Spinal cord (tissue), 9 donors: ENCODE measurements at regions not wholly inside any gene's neighbourhood (a gene's known extent, or its start where the extent isn't known, plus 50 kb on each side); places are given as distances from the start of the nearest gene placed in this dataset.
A peak's percentile ranks its signal among the peaks of the same experiment; 100 is the strongest.

Experiments
- DNase-seq, 6 donors: peaks; one replicate each; pipeline versions ENCODE4 v3.0.0 to v3.0.0-alpha.2; 2013 to 2015; ENCODE audit warnings: low spot score in 6 of 6, low read depth in 4 of 6
- H3K27ac ChIP-seq: one replicate; pipeline ENCODE4 v1.5.1; 2013; ENCODE audit warnings: low read depth, low read length, control low read depth
- H3K27me3 ChIP-seq: one replicate; pipeline ENCODE4 v1.6.1; 2013; ENCODE audit warnings: low read length; ENCODE audit not compliant: control insufficient read depth, insufficient read depth
- H3K36me3 ChIP-seq: one replicate; pipeline ENCODE4 v1.6.1; 2013; ENCODE audit warnings: low read length; ENCODE audit not compliant: control insufficient read depth, insufficient read depth
- H3K4me1 ChIP-seq: one replicate; pipeline ENCODE4 v1.6.1; 2013; ENCODE audit warnings: low read length; ENCODE audit not compliant: control insufficient read depth, insufficient read depth
- H3K4me3 ChIP-seq: one replicate; pipeline ENCODE4 v1.5.1; 2013; ENCODE audit warnings: low read depth, low read length, control low read depth
- H3K9me3 ChIP-seq: one replicate; pipeline ENCODE4 v1.6.1; 2013; ENCODE audit warnings: low read length; ENCODE audit not compliant: control insufficient read depth, insufficient read depth
- WGBS: methylation state at CpG from one replicate; pipeline ENCODE4 v1.1.5; 2013; ENCODE audit warnings: missing lambda C conversion rate; ENCODE audit not compliant: insufficient coverage; 5-methylcytosine and 5-hydroxymethylcytosine counted together
- donor health status: healthy.

- no peak for DNase-seq
- Histone ChIP-seq H3K27ac (no peak overlapping the region), H3K4me3 (no peak overlapping the region), H3K4me1 (peaks cover 9% of the 10 kb centered on the region), H3K9me3 (no peaks in the 10 kb centered on the region), H3K36me3 (no peaks in the 10 kb centered on the region), H3K27me3 (no peaks in the 10 kb centered on the region)
- WGBS = 76% methylated on average over 9 of the region's 11 CpGs
Measured at GRCh38 chr19:29325241-29325975, 112.5 kb upstream of the UQCRFS1 start.

GRCh38 chr19:29326351-29326750 lies 113.4 kb upstream of the UQCRFS1 start:
- H3K27ac ChIP-seq = no peak overlapping the region
- DNase-seq = no peak
- peaks cover 9% of the 10 kb centered on the region for H3K4me1 ChIP-seq
- no peaks in the 10 kb centered on the region for H3K27me3 ChIP-seq
- H3K36me3 ChIP-seq = no peaks in the 10 kb centered on the region
- no peaks in the 10 kb centered on the region for H3K9me3 ChIP-seq
- H3K4me3 ChIP-seq = no peak overlapping the region
- 75% methylated on average over 3 of the region's 4 CpGs for WGBS

GRCh38 chr19:29326849-29327840 lies 114.2 kb upstream of the UQCRFS1 start:
- Histone ChIP-seq H3K4me3 (no peak overlapping the region), H3K27ac (no peak overlapping the region), H3K27me3 (no peaks in the 10 kb centered on the region), H3K9me3 (no peaks in the 10 kb centered on the region), H3K4me1 (peaks cover 6% of the 10 kb centered on the region), H3K36me3 (no peaks in the 10 kb centered on the region)
- 69% methylated on average over 12 of the region's 14 CpGs for WGBS
- DNase-seq = no peak

- 74% methylated on average over 2 of the region's 2 CpGs for WGBS
- Histone ChIP-seq H3K27ac (no peak overlapping the region), H3K9me3 (no peaks in the 10 kb centered on the region), H3K4me3 (no peak overlapping the region), H3K4me1 (peaks cover under 1% of the 10 kb centered on the region), H3K27me3 (no peaks in the 10 kb centered on the region), H3K36me3 (no peaks in the 10 kb centered on the region)
- no peak for DNase-seq
Measured at GRCh38 chr19:29328586-29328985, 115.6 kb upstream of the UQCRFS1 start.

GRCh38 chr19:29329460-29330134 lies 116.6 kb upstream of the UQCRFS1 start:
- H3K4me3 ChIP-seq = no peak overlapping the region
- H3K36me3 ChIP-seq = no peaks in the 10 kb centered on the region
- peak in 1 of 6 donors; percentile 15 for DNase-seq
- H3K27ac ChIP-seq = no peak overlapping the region
- no peaks in the 10 kb centered on the region for H3K4me1 ChIP-seq
- H3K27me3 ChIP-seq = no peaks in the 10 kb centered on the region
- H3K9me3 ChIP-seq = no peaks in the 10 kb centered on the region
- WGBS = 64% methylated on average over 5 of the region's 5 CpGs

- H3K36me3 ChIP-seq = no peaks in the 10 kb centered on the region
- no peaks in the 10 kb centered on the region for H3K27me3 ChIP-seq
- H3K9me3 ChIP-seq = no peaks in the 10 kb centered on the region
- no peak overlapping the region for H3K27ac ChIP-seq
- no peaks in the 10 kb centered on the region for H3K4me1 ChIP-seq
- 84% methylated on average over 5 of the region's 5 CpGs for WGBS
- no peak overlapping the region for H3K4me3 ChIP-seq
- DNase-seq = no peak
Measured at GRCh38 chr19:29336425-29336824, 123.5 kb upstream of the UQCRFS1 start.

GRCh38 chr19:29337029-29337428 lies 124.1 kb upstream of the UQCRFS1 start:
- no peaks in the 10 kb centered on the region for H3K4me1 ChIP-seq
- no peaks in the 10 kb centered on the region for H3K36me3 ChIP-seq
- no peaks in the 10 kb centered on the region for H3K9me3 ChIP-seq
- no peak overlapping the region for H3K27ac ChIP-seq
- no peak for DNase-seq
- no peaks in the 10 kb centered on the region for H3K27me3 ChIP-seq
- 60% methylated on average over 2 of the region's 6 CpGs for WGBS
- no peak overlapping the region for H3K4me3 ChIP-seq

GRCh38 chr19:29338480-29338879 lies 125.5 kb upstream of the UQCRFS1 start:
- Histone ChIP-seq H3K36me3 (no peaks in the 10 kb centered on the region), H3K4me3 (no peak overlapping the region), H3K4me1 (no peaks in the 10 kb centered on the region), H3K27me3 (no peaks in the 10 kb centered on the region), H3K9me3 (no peaks in the 10 kb centered on the region), H3K27ac (no peak overlapping the region)
- peak in 1 of 6 donors; percentile 67 for DNase-seq
- WGBS = 67% methylated on average over 1 of the region's 1 CpG

- Histone ChIP-seq H3K27me3 (no peaks in the 10 kb centered on the region), H3K27ac (no peak overlapping the region), H3K4me3 (no peak overlapping the region), H3K9me3 (peaks cover 2% of the 10 kb centered on the region), H3K4me1 (no peaks in the 10 kb centered on the region), H3K36me3 (no peaks in the 10 kb centered on the region)
- DNase-seq = peak in 1 of 6 donors; percentile 61
- WGBS = no CpG with 5 or more reads among the region's 1 CpG
Measured at GRCh38 chr19:29342721-29343120, 129.8 kb upstream of the UQCRFS1 start.
